GM12875 (cell line): ENCODE measurements at regions not wholly inside any gene's neighbourhood (a gene's known extent, or its start where the extent isn't known, plus 50 kb on each side); places are given as distances from the start of the nearest gene placed in this dataset.

Source experiments
- H3K4me3 ChIP-seq: one replicate; pipeline ENCODE4 v1.5.1; 2011; ENCODE audit warnings: low read depth, low read length, control low read depth
- TF ChIP-seq, protein P1 (sequence below): IDR thresholded peaks from 2 replicates; pipeline ENCODE4 v1.5.1; 2011; ENCODE audit warnings: low read depth, mild to moderate bottlenecking, control low read depth, inconsistent platforms, low read length, moderate library complexity, borderline replicate concordance; ENCODE audit not compliant: insufficient read depth

DNA sequence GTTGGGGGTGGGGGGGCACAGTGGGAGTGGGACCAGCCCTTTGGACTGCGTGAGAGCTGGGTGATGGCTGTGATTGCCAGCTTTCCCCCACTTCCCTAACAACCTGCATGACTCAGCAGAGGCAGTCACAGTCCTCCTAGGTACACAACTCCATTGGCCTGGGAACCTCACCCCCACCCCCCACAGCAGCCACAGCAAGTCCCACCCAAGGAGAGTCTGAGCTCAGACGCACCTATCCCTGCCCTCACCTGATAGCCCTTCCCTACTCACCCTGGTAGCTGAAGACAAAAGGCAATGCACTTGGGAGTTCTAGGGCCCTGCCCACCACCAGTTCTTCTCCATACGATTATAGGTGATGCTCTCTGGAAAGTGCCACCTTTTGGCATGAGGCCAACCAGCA, 188.9 kb downstream of the ZNF648 start:
- TF ChIP-seq, protein P1, sequence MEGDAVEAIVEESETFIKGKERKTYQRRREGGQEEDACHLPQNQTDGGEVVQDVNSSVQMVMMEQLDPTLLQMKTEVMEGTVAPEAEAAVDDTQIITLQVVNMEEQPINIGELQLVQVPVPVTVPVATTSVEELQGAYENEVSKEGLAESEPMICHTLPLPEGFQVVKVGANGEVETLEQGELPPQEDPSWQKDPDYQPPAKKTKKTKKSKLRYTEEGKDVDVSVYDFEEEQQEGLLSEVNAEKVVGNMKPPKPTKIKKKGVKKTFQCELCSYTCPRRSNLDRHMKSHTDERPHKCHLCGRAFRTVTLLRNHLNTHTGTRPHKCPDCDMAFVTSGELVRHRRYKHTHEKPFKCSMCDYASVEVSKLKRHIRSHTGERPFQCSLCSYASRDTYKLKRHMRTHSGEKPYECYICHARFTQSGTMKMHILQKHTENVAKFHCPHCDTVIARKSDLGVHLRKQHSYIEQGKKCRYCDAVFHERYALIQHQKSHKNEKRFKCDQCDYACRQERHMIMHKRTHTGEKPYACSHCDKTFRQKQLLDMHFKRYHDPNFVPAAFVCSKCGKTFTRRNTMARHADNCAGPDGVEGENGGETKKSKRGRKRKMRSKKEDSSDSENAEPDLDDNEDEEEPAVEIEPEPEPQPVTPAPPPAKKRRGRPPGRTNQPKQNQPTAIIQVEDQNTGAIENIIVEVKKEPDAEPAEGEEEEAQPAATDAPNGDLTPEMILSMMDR: no peak

GRCh38 chr1:181863736-181864135, 197.8 kb downstream of the ZNF648 start:
- TF ChIP-seq, protein P1: no peak
- H3K4me3 ChIP-seq: no peak overlapping the region

More for the DNA sequence above, 188.9 kb downstream of the ZNF648 start:
- no peak overlapping the region for H3K4me3 ChIP-seq

- H3K4me3 ChIP-seq: no peak overlapping the region
- TF ChIP-seq, protein P1: no peak
Measured at GRCh38 chr1:181863006-181863405, 198.5 kb downstream of the ZNF648 start.

GRCh38 chr1:181858135-181858534, 203.4 kb downstream of the ZNF648 start:
- H3K4me3 ChIP-seq: no peak overlapping the region
- TF ChIP-seq, protein P1: no peak
